Hematopoietic multipotent progenitor cell (in vitro differentiated cells): ENCODE measurements at regions not wholly inside any gene's neighbourhood (a gene's known extent, or its start where the extent isn't known, plus 50 kb on each side); places are given as distances from the start of the nearest gene placed in this dataset.
"Not testable (repeated sequence)": the region's sequence is repeated elsewhere in the genome, so short reads cannot be mapped to it uniquely, and the experiment has no call there.

Experiments
- DNase-seq, 3 donors: peaks; one replicate each; pipeline ENCODE4 v3.0.0-alpha.2; 2011 to 2015; ENCODE audit warnings: low read depth in 2 of 3, low spot score in 2 of 3

DNA sequence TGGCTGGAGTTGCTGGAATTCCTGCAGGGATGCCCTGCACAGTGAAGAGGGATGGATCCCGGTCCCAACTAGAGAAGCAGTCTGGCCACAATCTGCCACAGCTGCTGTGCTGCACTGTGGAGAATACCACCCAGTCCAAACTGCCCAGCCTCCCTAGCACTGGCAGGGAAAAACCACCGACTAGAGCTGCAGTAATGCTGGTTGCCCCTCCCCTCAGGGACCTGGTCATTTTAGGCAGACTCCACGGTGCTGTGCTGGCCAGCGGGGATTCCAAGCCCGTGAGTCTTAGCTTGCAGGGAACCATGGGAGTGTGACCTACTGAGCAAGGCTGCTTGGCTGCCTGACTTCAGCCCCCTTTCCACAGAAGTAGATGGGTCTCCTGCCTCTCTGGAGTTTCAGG is 478.0 kb upstream of the ATP11B start:
- no peak for DNase-seq

DNA sequence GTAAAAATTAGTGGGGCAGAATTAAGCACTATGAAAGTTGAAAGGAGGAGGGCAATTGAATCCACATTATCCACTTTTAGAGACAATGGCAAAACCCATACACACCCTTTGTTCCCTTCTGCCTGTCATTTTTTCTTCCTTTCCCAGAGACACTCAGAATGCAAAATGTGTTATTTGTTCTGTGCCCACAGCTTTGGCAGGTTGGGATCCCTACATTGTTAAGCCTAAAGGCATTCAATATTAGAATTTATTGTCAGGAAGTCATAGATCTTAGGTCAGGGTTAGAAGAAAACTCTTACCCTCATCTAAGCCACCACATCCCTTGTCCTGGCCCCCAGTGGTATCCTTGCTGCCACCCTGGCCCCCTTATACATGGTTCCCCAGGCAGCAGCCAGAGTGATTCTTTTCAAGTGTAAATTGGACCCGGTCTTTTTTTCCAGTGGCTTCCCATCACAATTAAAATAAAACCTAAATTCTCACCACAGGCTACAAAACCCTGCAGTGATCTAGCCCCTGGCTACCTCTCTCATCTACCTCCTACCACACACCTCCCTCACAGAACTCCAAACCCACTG is 470.1 kb upstream of the ATP11B start:
- no peak for DNase-seq

DNA sequence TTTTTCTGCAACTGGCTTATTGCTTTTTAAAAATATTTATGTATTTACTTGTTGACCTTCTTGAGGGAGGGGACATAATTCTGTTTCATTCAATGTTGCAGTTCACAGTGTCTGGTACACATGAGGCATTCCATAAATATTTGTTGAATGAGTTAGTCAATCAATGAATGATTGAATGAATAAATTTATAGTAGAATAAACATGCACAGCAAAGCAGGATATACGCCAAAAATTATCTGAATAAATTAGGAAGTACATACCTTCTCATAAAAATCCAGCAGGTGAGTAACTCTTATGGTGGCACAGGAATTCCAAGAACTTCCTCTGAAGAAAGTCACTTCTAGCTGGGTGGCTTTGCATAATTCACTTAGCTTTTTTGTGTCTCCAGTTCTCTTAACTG is 469.4 kb upstream of the ATP11B start:
- no peak for DNase-seq

DNA sequence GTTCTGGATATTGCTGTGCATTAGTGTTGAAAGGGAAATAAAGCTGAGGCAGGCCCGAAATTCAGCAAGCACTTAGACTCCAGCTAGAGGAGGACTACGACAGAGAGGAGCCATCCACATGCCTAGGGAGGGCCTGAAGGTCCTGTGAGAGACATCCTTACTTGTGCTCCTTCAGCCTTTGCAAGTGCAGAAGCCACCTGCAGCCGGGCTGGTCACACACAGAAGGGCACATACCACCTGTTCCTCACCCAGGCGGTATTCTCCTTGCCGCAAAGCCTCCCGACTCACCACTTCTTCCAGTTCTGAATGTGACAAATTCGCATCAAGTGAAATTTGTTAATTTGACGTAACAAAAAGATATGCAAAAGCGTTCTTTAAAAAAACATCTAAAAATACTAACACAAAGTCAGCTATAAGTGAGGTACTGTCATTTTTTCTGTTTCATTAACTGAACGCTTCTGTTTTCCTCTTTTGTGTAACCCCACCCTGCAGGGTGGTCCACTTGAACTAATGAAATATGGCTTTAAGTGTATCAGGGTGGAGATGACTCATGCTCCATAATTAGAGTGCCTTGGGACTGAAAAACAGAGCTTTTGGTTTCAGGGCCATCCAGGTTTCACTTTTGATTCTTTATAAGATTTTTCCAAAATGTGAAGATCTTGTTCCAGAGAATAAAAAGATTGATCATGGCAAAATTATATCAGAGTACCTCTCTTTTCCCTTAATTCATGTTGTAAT is 467.9 kb upstream of the ATP11B start:
- DNase-seq: no peak

DNA sequence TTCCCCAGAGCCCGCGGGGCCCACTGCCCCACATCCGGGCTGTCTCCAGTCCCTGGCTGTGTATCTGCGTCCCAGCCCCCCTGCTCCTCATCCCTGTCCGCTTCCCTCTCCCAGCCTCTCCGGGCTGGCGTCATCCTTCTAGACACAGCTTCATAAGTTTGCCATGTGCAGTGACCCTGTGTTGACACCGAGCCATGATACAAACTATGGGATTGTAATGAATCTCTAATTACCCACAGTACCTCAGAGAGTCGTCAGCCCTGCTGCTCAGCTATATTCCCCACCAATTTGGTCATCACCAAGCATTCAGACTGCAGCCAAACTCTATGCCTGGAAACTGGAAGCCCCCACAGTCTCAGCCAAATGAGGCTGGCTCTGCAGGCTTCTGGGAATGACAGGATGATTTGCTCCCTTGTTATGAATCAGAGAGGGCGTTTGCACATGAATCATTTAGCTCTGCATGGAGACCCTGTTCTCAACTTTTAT is 466.1 kb upstream of the ATP11B start:
- DNase-seq: no peak

DNA sequence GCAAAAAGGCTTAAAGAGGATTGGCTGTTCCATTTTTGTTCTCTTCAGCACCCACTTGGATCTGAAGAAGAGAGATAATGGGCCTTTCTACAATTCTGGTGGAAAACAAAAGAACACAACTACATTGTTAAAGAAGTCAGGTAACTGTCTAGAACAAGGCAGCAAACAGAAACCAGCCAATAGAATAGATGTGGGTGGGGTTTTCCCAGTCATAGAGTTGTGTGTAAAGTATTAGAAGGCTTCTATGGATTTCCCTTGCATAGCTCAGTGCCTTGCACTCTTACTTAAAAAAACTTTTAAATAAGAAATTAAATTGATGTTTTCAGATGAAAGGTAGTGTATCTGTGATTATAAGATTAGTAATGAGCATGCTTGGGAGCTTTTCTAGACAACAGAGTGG is 462.7 kb upstream of the ATP11B start:
- no peak for DNase-seq

DNA sequence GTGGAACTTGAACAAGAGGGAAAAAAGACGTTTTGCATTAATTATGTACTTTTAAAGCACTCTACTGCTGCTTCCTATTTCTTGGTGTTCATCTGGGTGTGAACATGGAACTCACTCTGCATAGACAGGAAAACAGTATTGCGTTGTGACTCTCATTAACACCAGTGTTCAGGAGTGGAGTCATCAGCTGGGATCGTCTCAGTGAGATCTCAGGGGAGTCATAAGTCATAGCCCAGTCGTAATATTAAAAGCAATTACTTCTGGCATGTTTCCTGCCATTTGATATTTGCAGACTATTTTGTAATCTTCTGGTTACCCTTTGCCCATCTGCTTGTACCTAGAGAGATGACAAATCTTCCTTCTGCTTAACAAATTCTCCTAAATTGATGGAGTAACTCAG is 462.0 kb upstream of the ATP11B start:
- no peak for DNase-seq

DNA sequence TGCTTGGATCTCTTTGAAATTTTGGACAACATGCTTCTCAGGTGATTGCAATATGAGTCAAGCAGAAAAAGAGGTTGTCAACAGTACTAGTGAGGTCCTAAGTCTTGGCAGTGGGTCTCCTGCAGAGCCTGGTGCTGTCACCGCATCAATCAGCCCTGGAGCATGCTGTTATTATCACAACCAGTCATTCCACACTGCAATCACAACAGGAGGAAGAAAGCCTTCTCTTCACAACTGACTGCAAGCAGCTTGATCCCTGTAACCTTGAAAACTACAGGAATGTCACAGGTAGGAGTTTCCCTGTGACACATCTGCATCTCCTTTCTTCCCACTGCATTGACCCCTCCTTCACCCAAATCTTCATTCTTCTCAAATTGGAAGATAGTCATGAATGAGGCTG is 451.1 kb upstream of the ATP11B start:
- DNase-seq: no peak

DNA sequence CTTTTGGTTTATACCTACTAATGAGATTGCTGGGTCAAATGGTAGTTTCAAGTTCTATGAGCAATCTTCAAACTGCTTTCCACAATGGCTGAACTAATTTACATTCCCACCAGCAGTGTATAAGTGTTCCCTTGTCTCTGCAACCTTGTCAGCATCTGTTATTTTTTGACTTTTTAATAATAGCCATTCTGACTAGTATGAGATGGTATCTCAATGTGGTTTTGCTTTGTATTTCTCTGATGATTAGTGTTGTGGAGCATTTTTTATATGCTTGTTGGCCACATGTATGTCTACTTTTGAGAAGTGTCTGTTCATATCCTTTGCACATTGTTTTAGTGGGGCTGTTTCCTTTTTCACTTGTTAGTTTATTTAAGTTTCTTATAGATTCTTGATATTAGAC is 449.3 kb upstream of the ATP11B start:
- DNase-seq: not testable (repeated sequence)

DNA sequence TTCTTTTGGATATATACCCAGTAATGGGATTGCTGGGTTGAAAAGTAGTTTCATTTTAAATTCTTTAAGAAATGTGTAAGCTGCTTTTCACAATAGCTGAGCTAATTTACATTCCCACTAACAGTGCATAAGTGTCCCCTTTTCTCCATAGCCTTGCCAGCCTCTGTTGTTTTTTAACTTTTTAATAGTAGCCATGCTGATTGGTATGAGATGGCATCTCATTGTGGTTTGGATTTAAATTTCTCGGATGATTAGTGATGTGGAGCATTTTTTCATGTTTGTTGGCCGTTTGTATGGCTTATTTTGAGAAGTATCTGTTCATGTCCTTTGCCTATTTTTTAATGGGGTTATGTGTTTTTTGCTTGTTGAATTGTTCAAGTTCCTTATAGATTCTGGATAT is 444.3 kb upstream of the ATP11B start:
- DNase-seq: no peak

DNA sequence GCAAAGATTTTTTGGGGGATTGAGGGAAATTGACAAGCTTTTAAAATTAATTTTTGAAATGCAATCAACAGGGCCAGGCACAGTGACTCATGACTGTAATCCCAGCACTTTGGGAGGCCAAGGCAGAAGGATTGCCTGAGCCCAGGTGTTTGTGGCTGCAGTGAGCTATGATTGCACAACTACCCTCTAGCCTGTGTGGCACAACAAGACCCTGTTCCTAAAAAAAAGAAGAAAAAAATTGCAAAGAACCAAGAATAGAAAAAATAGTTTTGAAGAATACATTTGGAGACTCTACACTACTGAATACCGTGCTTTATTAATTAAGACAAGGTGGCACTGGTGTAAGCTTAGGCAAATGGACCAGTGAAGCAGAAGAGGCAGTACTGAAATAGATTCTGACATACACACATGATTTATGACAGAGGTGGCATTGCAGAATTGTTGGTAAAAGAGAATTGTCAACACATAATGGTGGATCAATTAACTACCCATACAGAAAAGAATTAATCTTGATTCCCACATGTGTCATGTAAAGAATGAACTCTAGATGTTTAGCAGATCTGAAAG is 443.3 kb upstream of the ATP11B start:
- no peak for DNase-seq

DNA sequence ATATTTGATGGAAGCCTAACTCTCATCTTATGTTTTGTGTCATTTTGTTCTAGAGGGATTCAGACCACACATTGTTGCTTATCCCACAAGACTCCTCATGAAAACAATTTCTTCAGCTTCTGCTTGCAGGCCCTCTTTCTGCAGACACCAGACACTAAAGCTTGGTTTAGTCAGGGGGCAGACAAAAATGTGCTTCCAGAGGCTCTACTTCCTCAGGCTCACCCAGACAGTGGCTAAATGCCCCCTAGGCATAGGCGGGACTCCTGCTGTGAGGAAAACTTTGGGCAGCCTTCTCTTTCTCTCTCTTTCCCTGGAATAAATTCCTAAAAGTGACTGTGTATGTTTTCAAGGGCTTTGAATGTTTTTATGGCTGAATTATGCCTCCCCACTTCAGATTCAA is 435.4 kb upstream of the ATP11B start:
- no peak for DNase-seq

DNA sequence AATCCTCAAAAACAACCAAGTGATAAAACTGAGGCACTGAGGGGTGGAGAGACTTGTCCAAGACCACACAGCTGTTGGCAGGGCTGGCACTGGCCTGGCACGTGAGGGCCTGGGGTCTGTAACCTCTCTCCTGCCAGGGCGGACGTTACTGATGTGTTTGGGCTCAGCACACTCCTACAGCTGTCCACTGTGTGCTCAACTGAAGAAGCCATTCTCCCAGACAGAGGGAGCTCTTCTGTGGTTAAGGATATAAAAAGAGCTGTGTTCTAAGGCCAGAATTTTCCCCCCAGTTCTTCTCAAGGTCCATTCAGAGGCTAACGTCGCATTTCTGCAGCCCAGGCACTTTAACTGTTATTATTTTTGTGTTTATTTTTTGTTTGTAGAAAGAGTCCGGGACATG is 429.0 kb upstream of the ATP11B start:
- DNase-seq: no peak

DNA sequence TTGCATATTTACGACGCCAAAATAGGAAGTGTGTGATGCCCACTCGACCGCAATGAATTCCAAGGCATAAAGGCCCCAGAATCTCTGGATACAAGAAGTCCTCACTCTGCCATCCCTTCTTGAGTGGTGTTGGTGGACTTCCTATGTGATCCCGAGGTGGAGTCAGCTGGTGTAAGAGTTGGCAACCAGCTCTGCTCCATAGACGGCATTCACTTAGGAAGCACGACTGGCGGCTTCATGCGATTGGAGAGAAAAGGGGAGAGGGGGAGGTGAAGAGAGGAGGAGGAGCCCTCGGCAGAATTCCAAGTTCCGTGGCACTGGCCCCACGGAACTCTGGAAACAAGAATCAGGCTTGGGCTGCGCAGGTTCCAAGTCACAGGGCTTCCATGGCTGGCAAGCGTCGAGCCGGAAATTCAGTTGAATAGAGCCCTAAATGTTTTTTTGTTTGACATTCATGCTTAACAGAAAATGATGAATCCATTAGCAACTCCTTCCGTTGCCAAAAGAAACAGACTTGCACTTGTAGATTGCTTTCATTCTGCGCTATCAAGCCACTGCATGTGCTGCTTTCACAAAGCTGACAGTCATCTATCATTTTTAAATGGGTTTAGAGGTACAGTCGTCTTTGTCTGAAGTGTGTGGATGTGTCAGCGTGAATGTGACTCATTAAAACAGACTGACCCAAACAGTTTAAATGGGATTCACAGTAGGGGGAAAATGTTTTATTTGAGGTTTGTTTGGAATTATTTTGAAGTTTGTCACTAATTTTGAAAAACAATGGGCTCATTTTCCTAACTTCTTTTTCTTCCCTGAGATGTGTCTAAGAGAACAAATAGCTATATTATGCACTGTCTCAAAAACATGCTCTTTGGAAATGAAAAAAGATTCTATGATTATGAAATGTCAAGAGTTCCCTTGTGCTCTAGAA is 428.3 kb upstream of the ATP11B start:
- DNase-seq: no peak

DNA sequence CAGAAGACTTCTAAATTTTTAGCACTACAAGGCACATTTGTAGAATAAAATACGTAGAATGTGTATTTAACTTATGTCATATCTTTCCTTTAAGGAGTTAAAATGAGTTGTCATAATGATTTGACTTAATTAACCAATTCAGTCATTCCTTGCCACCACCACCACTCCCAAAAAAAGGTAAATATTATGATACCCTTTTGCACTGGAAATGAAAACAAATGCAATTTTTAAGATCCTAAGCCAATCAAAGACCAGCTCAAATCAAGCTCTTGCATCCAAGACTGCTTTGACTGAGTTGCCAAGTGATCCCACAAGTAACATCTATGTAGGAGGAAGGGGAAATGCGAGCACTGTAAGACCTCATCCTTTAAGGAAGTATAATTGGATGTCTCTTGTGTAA is 426.6 kb upstream of the ATP11B start:
- no peak for DNase-seq

DNA sequence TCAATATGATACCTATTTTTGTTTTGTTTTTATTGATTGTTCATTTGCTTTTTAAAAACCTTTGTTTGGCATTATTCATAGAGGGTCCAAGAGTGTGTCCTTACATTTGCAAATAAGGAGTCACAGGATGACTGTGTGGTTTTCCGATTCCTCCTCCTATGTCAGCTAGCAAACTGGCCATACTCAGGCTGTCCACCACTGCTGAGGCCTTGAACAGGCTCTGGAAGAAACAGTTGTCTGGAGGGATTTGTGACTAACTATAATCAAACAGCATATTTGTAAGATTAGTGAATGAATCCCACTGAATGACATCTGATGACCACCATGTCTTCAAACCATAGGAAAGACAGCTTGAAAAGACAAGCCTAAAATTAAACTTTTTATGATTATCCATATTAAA is 423.4 kb upstream of the ATP11B start:
- no peak for DNase-seq

DNA sequence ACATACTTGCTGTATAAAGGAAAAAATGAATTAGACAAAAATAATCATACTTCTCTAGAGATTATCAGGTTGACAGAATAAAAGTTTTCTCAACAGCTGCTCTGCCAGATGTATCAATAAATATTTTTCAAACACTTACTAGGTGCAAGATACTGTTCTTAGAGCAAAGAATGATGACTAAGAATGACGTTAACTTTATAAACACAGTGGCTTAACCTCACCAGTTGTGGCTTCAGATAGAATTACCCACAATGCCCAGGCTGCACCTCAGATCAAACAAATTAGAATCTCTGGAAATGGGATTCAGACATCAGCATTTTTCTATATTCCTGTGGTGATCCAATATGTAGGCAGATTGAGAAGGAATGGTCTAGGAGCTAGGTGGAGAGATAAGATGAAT is 422.4 kb upstream of the ATP11B start:
- no peak for DNase-seq

DNA sequence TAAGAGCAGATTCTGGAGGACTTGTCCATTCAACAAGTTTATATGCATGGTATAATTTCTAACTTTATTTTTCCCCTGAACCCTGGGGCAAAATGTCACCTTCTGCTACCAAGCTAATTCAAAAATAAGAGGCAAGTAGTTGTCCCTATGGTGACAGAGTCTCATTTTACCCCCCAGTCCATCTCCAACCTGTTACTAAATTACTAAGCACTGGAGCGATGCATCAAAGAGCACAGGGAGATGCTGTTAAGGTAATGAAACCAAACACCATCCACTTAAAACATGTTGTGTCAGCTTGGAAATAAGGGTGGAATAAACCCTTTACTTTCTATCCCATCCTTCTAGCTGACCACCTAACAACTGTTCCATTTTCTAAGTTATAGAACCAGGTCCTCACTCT is 417.4 kb upstream of the ATP11B start:
- no peak for DNase-seq

DNA sequence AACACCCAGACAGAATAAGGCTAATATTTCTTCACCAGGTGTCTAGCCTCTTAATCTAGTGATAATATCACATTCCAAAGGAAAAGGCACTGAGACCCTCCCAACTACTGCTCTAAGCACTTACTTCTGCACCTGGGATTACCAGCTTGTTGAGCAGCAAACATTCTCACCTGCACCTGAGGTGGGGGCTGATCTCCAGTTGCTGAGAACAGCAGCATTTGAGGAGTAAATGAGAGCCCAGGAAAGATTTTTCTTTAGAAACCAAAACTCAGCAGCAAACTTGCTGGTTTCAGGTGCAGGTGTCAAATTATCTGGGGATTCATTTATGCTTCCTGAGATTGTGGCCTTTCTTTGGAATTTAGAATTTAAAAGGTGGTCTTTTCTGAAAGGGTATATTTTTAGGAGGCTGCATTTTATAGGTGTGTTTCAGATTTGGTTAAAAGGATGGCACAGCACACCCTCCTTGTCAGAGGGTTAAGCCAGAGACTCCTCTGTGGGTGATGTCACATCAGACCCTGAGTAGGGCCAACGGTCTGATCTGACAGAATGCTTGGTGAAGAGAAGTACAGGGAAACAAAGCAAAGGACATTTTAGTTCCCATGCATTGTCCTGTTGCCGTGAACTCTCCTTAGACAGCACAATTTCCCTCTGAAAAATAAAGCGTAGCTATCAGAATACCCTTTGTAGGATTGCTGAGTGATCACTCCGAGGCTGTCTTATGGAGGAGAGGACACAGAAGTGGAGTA is 411.0 kb upstream of the ATP11B start:
- DNase-seq: no peak

DNA sequence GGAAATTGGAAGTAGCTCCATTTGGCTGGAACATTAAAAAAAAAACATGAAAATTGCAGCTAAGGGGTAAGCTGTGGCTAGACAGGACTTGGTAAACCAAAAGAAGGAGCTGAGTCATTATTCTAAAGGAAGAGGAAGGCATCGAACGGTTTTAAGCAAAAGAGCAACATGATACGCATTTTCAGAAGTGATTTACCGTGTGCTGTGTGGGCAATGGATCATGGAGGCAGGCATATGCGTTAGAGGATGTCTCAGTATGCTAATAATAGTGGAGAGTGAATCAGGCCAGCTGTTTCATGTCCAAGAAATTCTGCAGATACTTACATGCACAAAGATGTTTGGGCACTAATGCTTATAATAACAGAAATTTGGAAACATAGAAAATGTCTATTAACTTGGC is 409.1 kb upstream of the ATP11B start:
- peak in 2 of 3 donors; percentile 3 to 47 for DNase-seq

DNA sequence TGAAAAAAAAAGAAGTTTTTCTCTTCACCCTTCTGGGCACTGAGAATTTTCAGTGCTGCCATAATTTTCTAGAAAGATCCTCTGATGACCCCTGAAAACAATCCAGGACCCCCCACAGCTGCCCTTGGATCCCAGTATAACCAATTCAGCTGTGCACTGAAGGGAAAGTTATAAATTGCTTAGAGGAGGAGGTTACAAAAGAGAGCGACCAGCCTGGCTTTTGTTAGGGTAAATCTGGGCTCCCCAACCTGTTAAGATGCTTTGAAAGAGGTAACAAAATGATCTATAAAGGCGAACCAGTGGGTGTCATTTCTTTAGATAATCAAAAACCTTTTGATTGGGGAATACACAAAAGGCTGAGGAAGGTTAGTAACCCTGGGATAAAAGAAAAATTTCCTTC is 407.9 kb upstream of the ATP11B start:
- no peak for DNase-seq
